ENCODE measurements at regions not wholly inside any gene's neighbourhood (a gene's known extent, or its start where the extent isn't known, plus 50 kb on each side); places are given as distances from the start of the nearest gene placed in this dataset.

- TF ChIP-seq POLR2A (IDR thresholded peaks at IDR 0.05), result no peak
- H3K4me1 ChIP-seq, result no peaks in the 10 kb centered on the region
- H3K4me3 ChIP-seq, result no peak overlapping the region
- WGBS, 2 donors (ENCODE audit: low coverage in 1 of 2), result 100% methylated on average over 2 of the region's 3 CpGs; no CpG with 5 or more reads in 1 of the 2 donors
- H3K36me3 ChIP-seq, result no peaks in the 10 kb centered on the region
- H3K27me3 ChIP-seq, result no peaks in the 10 kb centered on the region
- no peak overlapping the region for H3K27ac ChIP-seq
- no peak for ATAC-seq
- H3K9me3 ChIP-seq, result no peaks in the 10 kb centered on the region
Observed at GRCh38 chr1:115466433-115466832, 128.4 kb upstream of the NGF start.

GRCh38 chr1:115465802-115466363 is 127.8 kb upstream of the NGF start:
- Histone ChIP-seq H3K27ac (no peak overlapping the region), H3K9me3 (no peaks in the 10 kb centered on the region), H3K36me3 (no peaks in the 10 kb centered on the region), H3K4me3 (no peak overlapping the region), H3K4me1 (no peaks in the 10 kb centered on the region), H3K27me3 (no peaks in the 10 kb centered on the region)
- WGBS, 2 donors (ENCODE audit: low coverage in 1 of 2), result 71% methylated on average over 1 of the region's 4 CpGs; no CpG with 5 or more reads in 1 of the 2 donors
- TF ChIP-seq POLR2A (IDR thresholded peaks at IDR 0.05) (no peak), CTCF (IDR thresholded peaks at IDR 0.05) (no peak), POLR2AphosphoS5 (IDR thresholded peaks at IDR 0.05) (no peak), EP300 (IDR thresholded peaks at IDR 0.05) (no peak)
- ATAC-seq, result no peak

- Histone ChIP-seq H3K4me1 (no peaks in the 10 kb centered on the region), H3K36me3 (no peaks in the 10 kb centered on the region), H3K4me3 (no peak overlapping the region), H3K27ac (no peak overlapping the region), H3K27me3 (peaks cover 5% of the 10 kb centered on the region), H3K9me3 (no peaks in the 10 kb centered on the region)
- no peak for TF ChIP-seq CTCF (IDR thresholded peaks at IDR 0.05)
- no peak for TF ChIP-seq POLR2AphosphoS5 (IDR thresholded peaks at IDR 0.05)
- no peak for TF ChIP-seq POLR2A (IDR thresholded peaks at IDR 0.05)
- TF ChIP-seq EP300 (IDR thresholded peaks at IDR 0.05), result no peak
- ATAC-seq, result no peak
Observed at GRCh38 chr1:115463347-115463746, 125.3 kb upstream of the NGF start.

GRCh38 chr1:115462566-115463076 is 124.6 kb upstream of the NGF start:
- peaks cover 5% of the 10 kb centered on the region for H3K27me3 ChIP-seq
- no peak overlapping the region for H3K27ac ChIP-seq
- TF ChIP-seq EP300 (IDR thresholded peaks at IDR 0.05) (no peak), POLR2AphosphoS5 (IDR thresholded peaks at IDR 0.05) (no peak), CTCF (IDR thresholded peaks at IDR 0.05) (no peak), POLR2A (IDR thresholded peaks at IDR 0.05) (no peak)
- no peaks in the 10 kb centered on the region for H3K36me3 ChIP-seq
- no peak overlapping the region for H3K4me3 ChIP-seq
- 74% methylated on average over 4 of the region's 4 CpGs; no CpG with 5 or more reads in 1 of the 2 donors for WGBS, 2 donors (ENCODE audit: low coverage in 1 of 2)
- ATAC-seq, result no peak
- no peaks in the 10 kb centered on the region for H3K4me1 ChIP-seq
- no peaks in the 10 kb centered on the region for H3K9me3 ChIP-seq

GRCh38 chr1:115461526-115461925 is 123.5 kb upstream of the NGF start:
- H3K9me3 ChIP-seq, result no peaks in the 10 kb centered on the region
- no peak overlapping the region for H3K27ac ChIP-seq
- TF ChIP-seq POLR2AphosphoS5 (IDR thresholded peaks at IDR 0.05) (no peak), CTCF (IDR thresholded peaks at IDR 0.05) (no peak), POLR2A (IDR thresholded peaks at IDR 0.05) (no peak), EP300 (IDR thresholded peaks at IDR 0.05) (no peak)
- H3K27me3 ChIP-seq, result peaks cover 5% of the 10 kb centered on the region
- no peak for ATAC-seq
- H3K4me3 ChIP-seq, result no peak overlapping the region
- no peaks in the 10 kb centered on the region for H3K36me3 ChIP-seq
- 92% methylated on average over 2 of the region's 5 CpGs; no CpG with 5 or more reads in 1 of the 2 donors for WGBS, 2 donors (ENCODE audit: low coverage in 1 of 2)
- H3K4me1 ChIP-seq, result no peaks in the 10 kb centered on the region
